GM19452 (cell line): ENCODE measurements at regions not wholly inside any gene's neighbourhood (a gene's known extent, or its start where the extent isn't known, plus 50 kb on each side); places are given as distances from the start of the nearest gene placed in this dataset.

Source experiments
- ATAC-seq: cut with Tn5 transposase; IDR thresholded peaks from one replicate; pipeline ENCODE4 v1.9.1; 2021; ENCODE audit not compliant: unreplicated experiment

GRCh38 chr6:120122401-120122800 lies 772.8 kb upstream of the MAN1A1 start:
- no peak for ATAC-seq

GRCh38 chr6:120116343-120116742 lies 766.8 kb upstream of the MAN1A1 start:
- ATAC-seq: no peak

- ATAC-seq: no peak
Measured at GRCh38 chr6:120112980-120113379, 763.4 kb upstream of the MAN1A1 start.

GRCh38 chr6:120111001-120111400 lies 761.4 kb upstream of the MAN1A1 start:
- ATAC-seq: no peak

- no peak for ATAC-seq
Measured at GRCh38 chr6:120108061-120108795, 758.7 kb upstream of the MAN1A1 start.

GRCh38 chr6:120103618-120104017 lies 754.1 kb upstream of the MAN1A1 start:
- no peak for ATAC-seq

- no peak for ATAC-seq
Measured at GRCh38 chr6:120096696-120097260, 747.2 kb upstream of the MAN1A1 start.

- no peak for ATAC-seq
Measured at GRCh38 chr6:120083186-120083585, 733.6 kb upstream of the MAN1A1 start.

GRCh38 chr6:120077489-120077888 lies 727.9 kb upstream of the MAN1A1 start:
- ATAC-seq: no peak

GRCh38 chr6:120058410-120058809 lies 708.8 kb upstream of the MAN1A1 start:
- ATAC-seq: no peak

- no peak for ATAC-seq
Measured at GRCh38 chr6:120056085-120056484, 706.5 kb upstream of the MAN1A1 start.

- no peak for ATAC-seq
Measured at GRCh38 chr6:120055071-120055470, 705.5 kb upstream of the MAN1A1 start.

GRCh38 chr6:120039664-120040063 lies 690.1 kb upstream of the MAN1A1 start:
- ATAC-seq: no peak

- no peak for ATAC-seq
Measured at GRCh38 chr6:120031837-120032236, 682.3 kb upstream of the MAN1A1 start.

- ATAC-seq: no peak
Measured at GRCh38 chr6:120026791-120027190, 677.2 kb upstream of the MAN1A1 start.

GRCh38 chr6:120010075-120010474 lies 660.5 kb upstream of the MAN1A1 start:
- no peak for ATAC-seq

- ATAC-seq: no peak
Measured at GRCh38 chr6:120005292-120005976, 655.9 kb upstream of the MAN1A1 start.

- no peak for ATAC-seq
Measured at GRCh38 chr6:119986934-119987549, 637.5 kb upstream of the MAN1A1 start.

- no peak for ATAC-seq
Measured at GRCh38 chr6:119985952-119986736, 636.6 kb upstream of the MAN1A1 start.

- no peak for ATAC-seq
Measured at GRCh38 chr6:119980802-119981201, 631.2 kb upstream of the MAN1A1 start.

GRCh38 chr6:119979862-119980261 lies 630.3 kb upstream of the MAN1A1 start:
- no peak for ATAC-seq
